HG02763 (cell line): ENCODE measurements at regions not wholly inside any gene's neighbourhood (a gene's known extent, or its start where the extent isn't known, plus 50 kb on each side); places are given as distances from the start of the nearest gene placed in this dataset.
"Not testable (repeated sequence)": the region's sequence is repeated elsewhere in the genome, so short reads cannot be mapped to it uniquely, and the experiment has no call there.

Source experiments
- ATAC-seq: cut with Tn5 transposase; IDR thresholded peaks from one replicate; pipeline ENCODE4 v1.9.1; 2021; ENCODE audit warnings: mild to moderate bottlenecking, moderate library complexity; ENCODE audit not compliant: unreplicated experiment

GRCh38 chr9:74404620-74405019, 92.5 kb upstream of the RORB start:
- no peak for ATAC-seq

GRCh38 chr9:74407166-74407565, 90.0 kb upstream of the RORB start:
- ATAC-seq, result no peak

GRCh38 chr9:74412236-74412979, 84.7 kb upstream of the RORB start:
- no peak for ATAC-seq

GRCh38 chr9:74413876-74414275, 83.3 kb upstream of the RORB start:
- no peak for ATAC-seq

GRCh38 chr9:74414325-74414724, 82.8 kb upstream of the RORB start:
- no peak for ATAC-seq

GRCh38 chr9:74415995-74416394, 81.1 kb upstream of the RORB start:
- no peak for ATAC-seq

- not testable (repeated sequence) for ATAC-seq
These were observed 72.6 kb upstream of the RORB start for GRCh38 chr9:74424488-74424887.

- no peak for ATAC-seq
These were observed 65.7 kb upstream of the RORB start for GRCh38 chr9:74431467-74431866.

- no peak for ATAC-seq
These were observed 53.9 kb upstream of the RORB start for GRCh38 chr9:74443036-74443750.

GRCh38 chr9:74444369-74444768, 52.8 kb upstream of the RORB start:
- ATAC-seq, result no peak
